HG02852 (cell line): ENCODE measurements at regions not wholly inside any gene's neighbourhood (a gene's known extent, or its start where the extent isn't known, plus 50 kb on each side); places are given as distances from the start of the nearest gene placed in this dataset.

Source experiments
- ATAC-seq: cut with Tn5 transposase; IDR thresholded peaks from one replicate; pipeline ENCODE4 v1.9.1; 2021; ENCODE audit warnings: mild to moderate bottlenecking, moderate library complexity; ENCODE audit not compliant: unreplicated experiment

DNA sequence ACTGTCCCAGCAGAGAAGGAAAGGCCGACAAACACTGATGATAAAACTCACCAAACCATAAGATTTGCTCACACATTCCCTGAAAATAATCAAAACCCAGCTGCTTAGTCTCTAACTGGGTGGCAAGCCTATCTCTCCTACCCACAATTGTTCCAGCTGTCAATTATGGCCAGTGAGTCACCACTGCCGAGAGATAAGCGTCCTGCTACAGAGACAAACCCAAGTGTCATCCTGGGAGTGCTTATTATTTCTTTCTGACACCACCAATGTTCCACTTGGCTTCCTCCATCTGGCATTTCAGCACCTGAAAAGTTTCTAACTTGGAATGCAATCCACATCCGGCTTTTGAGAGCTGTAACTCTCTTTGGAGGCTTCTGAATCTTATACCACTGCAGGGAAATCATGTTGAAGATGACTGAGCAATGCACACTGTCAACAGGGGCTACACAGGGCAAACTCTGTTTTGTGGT is 51.5 kb upstream of the VAV3 start:
- ATAC-seq, result no peak
